Body of pancreas (tissue), 4 donors: ENCODE measurements at regions not wholly inside any gene's neighbourhood (a gene's known extent, or its start where the extent isn't known, plus 50 kb on each side); places are given as distances from the start of the nearest gene placed in this dataset.

Experiments
- CTCF ChIP-seq, 7 experiments: fragments of 450-650 bp in 4 of 7; fragments of 200-600 bp in 3 of 7; sonication (generic) in 3 of 7; IDR thresholded peaks; one replicate each; pipeline ENCODE4 v1.5.1; 2016 to 2019; ENCODE audit warnings: antibody characterized with exemption in 7 of 7
- POLR2A ChIP-seq, 3 donors: fragments of 450-650 bp; IDR thresholded peaks; one replicate each; pipeline ENCODE4 v1.6.1; 2016; ENCODE audit warnings: antibody characterized with exemption in 3 of 3, mild to moderate bottlenecking in 2 of 3

DNA sequence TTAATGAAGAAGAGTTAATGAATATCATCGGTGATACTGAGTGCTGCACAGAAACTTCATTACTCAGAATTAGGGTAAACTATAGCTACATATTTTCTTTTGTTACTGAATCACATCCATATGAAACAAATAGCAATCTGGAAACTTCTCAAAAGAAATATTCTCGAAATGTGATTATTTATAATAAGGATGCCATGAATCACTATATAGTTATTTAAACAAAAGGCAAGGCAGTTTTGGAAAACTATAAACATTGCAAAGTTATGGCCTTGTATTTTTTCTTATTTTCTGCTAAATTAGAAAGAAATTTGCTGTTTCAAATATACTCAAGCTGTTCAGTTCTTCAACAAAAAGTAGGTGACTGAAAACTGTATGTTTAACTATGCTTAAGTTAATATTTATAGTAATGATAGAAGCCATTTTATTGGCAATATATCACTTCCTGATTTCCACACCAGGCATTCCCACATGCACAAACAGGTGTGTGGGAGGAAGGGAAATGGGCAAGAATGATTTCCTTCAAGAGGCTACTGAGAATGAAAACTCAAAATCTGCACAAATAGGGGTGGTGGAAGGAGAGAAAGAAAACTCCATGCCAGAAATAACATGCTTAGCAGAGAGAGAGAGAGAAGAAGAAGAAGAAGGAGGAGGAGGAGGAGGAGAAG, 74.5 kb upstream of the FRY start:
- TF ChIP-seq CTCF (IDR thresholded peaks at IDR 0.05): no peak
- no peak for TF ChIP-seq POLR2A (IDR thresholded peaks at IDR 0.05)
